SU-DHL-6 (cell line): ENCODE measurements at regions not wholly inside any gene's neighbourhood (a gene's known extent, or its start where the extent isn't known, plus 50 kb on each side); places are given as distances from the start of the nearest gene placed in this dataset.

Source experiments
- H2AFZ ChIP-seq: fragments of 200-600 bp; sonication (generic); 2 replicates; pipeline ENCODE4 v1.6.1; 2014; ENCODE audit warnings: low read depth, mild to moderate bottlenecking, moderate library complexity, mixed read lengths, antibody characterized with exemption, low read length; ENCODE audit not compliant: severe bottlenecking
- H3F3A ChIP-seq: fragments of 200-600 bp; shearing (Covaris generic); 2 replicates; pipeline ENCODE4 v1.6.0; 2016; ENCODE audit warnings: antibody characterized with exemption, mild to moderate bottlenecking; ENCODE audit not compliant: insufficient read depth
- H3K27ac ChIP-seq: fragments of 200-600 bp; sonication (generic); 2 replicates; pipeline ENCODE4 v1.5.1; 2016; ENCODE audit warnings: low read depth, mild to moderate bottlenecking, low read length, moderate library complexity, mixed read lengths
- H3K27me3 ChIP-seq: fragments of 200-600 bp; sonication (generic), shearing (Covaris generic); 2 replicates; pipeline ENCODE4 v1.6.0; 2014; ENCODE audit warnings: mild to moderate bottlenecking, low read length
- H3K36me3 ChIP-seq: fragments of 200-600 bp; sonication (generic); 2 replicates; pipeline ENCODE4 v1.6.1; 2014; ENCODE audit warnings: mild to moderate bottlenecking, low read length, mixed read lengths
- H3K4me2 ChIP-seq: fragments of 300-600, 200-600 bp; shearing (Covaris generic), sonication (generic); 2 replicates; pipeline ENCODE4 v1.6.0; 2014; ENCODE audit warnings: low read length, low read depth, mild to moderate bottlenecking; ENCODE audit not compliant: poor library complexity, severe bottlenecking
- H3K4me3 ChIP-seq: fragments of 200-600 bp; sonication (generic); 2 replicates; pipeline ENCODE4 v1.5.1; 2014; ENCODE audit warnings: antibody characterized with exemption, low read length, mild to moderate bottlenecking, mixed read lengths; ENCODE audit not compliant: insufficient read depth, poor library complexity, severe bottlenecking
- H3K79me2 ChIP-seq: fragments of 200-600 bp; sonication (generic); 2 replicates; pipeline ENCODE4 v1.6.1; 2014; ENCODE audit warnings: mild to moderate bottlenecking, low read length, moderate library complexity; ENCODE audit not compliant: insufficient read depth
- H3K9ac ChIP-seq: fragments of 200-600 bp; sonication (generic); 2 replicates; pipeline ENCODE4 v1.7.0; 2014; ENCODE audit warnings: mild to moderate bottlenecking, low read length
- H3K9me2 ChIP-seq: fragments of 200-600 bp; sonication (generic); replicated peaks from 2 replicates; pipeline ENCODE4 v1.6.1; 2014; ENCODE audit warnings: low read length; ENCODE audit not compliant: insufficient read depth
- H3K9me3 ChIP-seq: fragments of 200-600 bp; sonication (generic); 2 replicates; pipeline ENCODE4 v1.6.1; 2014; ENCODE audit warnings: low read length, mixed read lengths; ENCODE audit not compliant: insufficient read depth
- H4K20me1 ChIP-seq: fragments of 200-600 bp; sonication (generic); 2 replicates; pipeline ENCODE4 v1.6.1; 2014; ENCODE audit warnings: low read depth, mild to moderate bottlenecking, antibody characterized with exemption, low read length, moderate library complexity, mixed read lengths
- CTCF ChIP-seq: fragments of 200-600 bp; sonication (generic); IDR thresholded peaks from one replicate; pipeline ENCODE4 v1.5.1; 2017; ENCODE audit warnings: antibody characterized with exemption, mild to moderate bottlenecking, low read length, moderate library complexity; ENCODE audit not compliant: insufficient read depth, poor library complexity, severe bottlenecking
- EZH2phosphoT487 ChIP-seq: fragments of 200-600 bp; sonication (generic), shearing (Covaris generic); conservative IDR thresholded peaks from 2 replicates; pipeline ENCODE4 v1.6.1; 2018; ENCODE audit warnings: mild to moderate bottlenecking, antibody characterized with exemption, low read length, moderate library complexity, mixed read lengths

- no peak overlapping the region for H3K4me2 ChIP-seq
- H3K9ac ChIP-seq: no peak overlapping the region
- H4K20me1 ChIP-seq: no peaks in the 10 kb centered on the region
- no peaks in the 10 kb centered on the region for H3K36me3 ChIP-seq
- no peaks in the 10 kb centered on the region for H3F3A ChIP-seq
- TF ChIP-seq EZH2phosphoT487 (no peak), CTCF (no peak)
- no peaks in the 10 kb centered on the region for H3K27me3 ChIP-seq
- no peaks in the 10 kb centered on the region for H3K79me2 ChIP-seq
- H3K9me3 ChIP-seq: no peaks in the 10 kb centered on the region
- H3K27ac ChIP-seq: no peak overlapping the region
- no peaks in the 10 kb centered on the region for H3K9me2 ChIP-seq
- no peak overlapping the region for H2AFZ ChIP-seq
- H3K4me3 ChIP-seq: no peak overlapping the region
Observed at GRCh38 chr9:107630156-107630555, 140.6 kb upstream of the KLF4 start.

- Histone ChIP-seq H3K9ac (no peak overlapping the region), H3K4me3 (no peak overlapping the region), H3K4me2 (no peak overlapping the region), H3K79me2 (no peaks in the 10 kb centered on the region), H3K9me3 (no peaks in the 10 kb centered on the region), H3K36me3 (no peaks in the 10 kb centered on the region), H3K27me3 (no peaks in the 10 kb centered on the region), H2AFZ (no peak overlapping the region), H4K20me1 (no peaks in the 10 kb centered on the region), H3K9me2 (no peaks in the 10 kb centered on the region), H3K27ac (no peak overlapping the region), H3F3A (no peaks in the 10 kb centered on the region)
- TF ChIP-seq CTCF: no peak
- TF ChIP-seq EZH2phosphoT487: no peak
Observed at GRCh38 chr9:107628444-107628843, 138.9 kb upstream of the KLF4 start.

- no peaks in the 10 kb centered on the region for H3K36me3 ChIP-seq
- no peaks in the 10 kb centered on the region for H3K9me2 ChIP-seq
- no peaks in the 10 kb centered on the region for H3F3A ChIP-seq
- no peak overlapping the region for H3K9ac ChIP-seq
- no peaks in the 10 kb centered on the region for H3K9me3 ChIP-seq
- H3K4me3 ChIP-seq: no peak overlapping the region
- no peaks in the 10 kb centered on the region for H4K20me1 ChIP-seq
- H3K27ac ChIP-seq: no peak overlapping the region
- no peaks in the 10 kb centered on the region for H3K27me3 ChIP-seq
- H2AFZ ChIP-seq: no peak overlapping the region
- TF ChIP-seq CTCF (no peak), EZH2phosphoT487 (no peak)
- H3K79me2 ChIP-seq: no peaks in the 10 kb centered on the region
- no peak overlapping the region for H3K4me2 ChIP-seq
Observed at GRCh38 chr9:107627781-107628180, 138.2 kb upstream of the KLF4 start.

- no peaks in the 10 kb centered on the region for H3K27me3 ChIP-seq
- no peak overlapping the region for H3K4me3 ChIP-seq
- no peak overlapping the region for H3K27ac ChIP-seq
- H3K36me3 ChIP-seq: no peaks in the 10 kb centered on the region
- TF ChIP-seq EZH2phosphoT487 (no peak), CTCF (no peak)
- no peak overlapping the region for H3K9ac ChIP-seq
- H4K20me1 ChIP-seq: no peaks in the 10 kb centered on the region
- H3K79me2 ChIP-seq: no peaks in the 10 kb centered on the region
- no peaks in the 10 kb centered on the region for H3K9me3 ChIP-seq
- no peaks in the 10 kb centered on the region for H3F3A ChIP-seq
- H3K4me2 ChIP-seq: no peak overlapping the region
- H3K9me2 ChIP-seq: no peaks in the 10 kb centered on the region
- H2AFZ ChIP-seq: no peak overlapping the region
Observed at GRCh38 chr9:107626118-107626517, 136.5 kb upstream of the KLF4 start.
